ENCODE measurements at regions not wholly inside any gene's neighbourhood (a gene's known extent, or its start where the extent isn't known, plus 50 kb on each side); places are given as distances from the start of the nearest gene placed in this dataset.

- no peaks in the 10 kb centered on the region for H3K4me1 ChIP-seq (ENCODE audit: insufficient read depth, low read length)
- no peak overlapping the region for H2BK15ac ChIP-seq (ENCODE audit: low read depth, low read length)
- no peak overlapping the region for H3K23ac ChIP-seq (ENCODE audit: insufficient read length, low read depth, low read length)
- no peak for TF ChIP-seq CTCF (conservative IDR thresholded peaks at IDR 0.05)
- H3K4ac ChIP-seq (ENCODE audit: low read depth, low read length) = no peak overlapping the region
- no peak for DNase-seq
- Mint-ChIP-seq H3K27ac (no peak overlapping the region), H3K27me3 (ENCODE audit: low read depth) (no peaks in the 10 kb centered on the region), H3K4me3 (no peak overlapping the region), H3K36me3 (ENCODE audit: insufficient read depth in 1 of 3, low read depth in 3 of 3) (no peaks in the 10 kb centered on the region), H3K4me1 (no peaks in the 10 kb centered on the region), H3K9me3 (no peaks in the 10 kb centered on the region)
- no peak overlapping the region for H4K5ac ChIP-seq (ENCODE audit: insufficient read length, low read depth, low read length)
- no peak overlapping the region for H3K27ac ChIP-seq (ENCODE audit: insufficient read length, low read depth, low read length)
- H3K18ac ChIP-seq (ENCODE audit: insufficient read length, low read depth, low read length) = no peak overlapping the region
- H3T11ph ChIP-seq (ENCODE audit: low read length) = no peak overlapping the region
- no peaks in the 10 kb centered on the region for H3K9me3 ChIP-seq (ENCODE audit: control insufficient read depth, low read depth, low read length)
- no peak overlapping the region for H2BK5ac ChIP-seq (ENCODE audit: insufficient read length, low read length)
- no peak overlapping the region for H4K8ac ChIP-seq (replicated peaks; ENCODE audit: insufficient read length, low read depth, low read length)
- no peaks in the 10 kb centered on the region for H3K79me1 ChIP-seq (ENCODE audit: insufficient read depth, low read depth, low read length, poor library complexity, severe bottlenecking)
- H3K14ac ChIP-seq (ENCODE audit: insufficient read depth, low read length) = no peak overlapping the region
- H3K4me2 ChIP-seq (ENCODE audit: insufficient read depth, insufficient read length, low read length) = no peak overlapping the region
- no CpG with 5 or more reads among the region's 3 CpGs for WGBS (ENCODE audit: extremely low coverage, insufficient read length, low lambda C conversion rate)
- H3K56ac ChIP-seq (ENCODE audit: insufficient read length, low read depth, low read length) = no peak overlapping the region
- no peak overlapping the region for H2BK20ac ChIP-seq (ENCODE audit: low read depth, low read length, poor library complexity, severe bottlenecking)
- no peak overlapping the region for H2BK120ac ChIP-seq (ENCODE audit: low read depth, low read length, poor library complexity, severe bottlenecking)
- H2AK5ac ChIP-seq (ENCODE audit: insufficient read length, low read length) = no peak overlapping the region
- H3K9ac ChIP-seq (ENCODE audit: extremely low read depth, insufficient read length, low read length) = no peak overlapping the region
- H3K79me2 ChIP-seq (ENCODE audit: insufficient read depth, low read length) = no peaks in the 10 kb centered on the region
- H3K27me3 ChIP-seq (ENCODE audit: insufficient read depth, low read length) = no peaks in the 10 kb centered on the region
- H3K23me2 ChIP-seq (ENCODE audit: insufficient read length, low read depth, low read length, poor library complexity, severe bottlenecking) = no peaks in the 10 kb centered on the region
- H2BK12ac ChIP-seq (ENCODE audit: insufficient read length, low read depth, low read length) = no peak overlapping the region
- no peaks in the 10 kb centered on the region for H4K20me1 ChIP-seq (ENCODE audit: control insufficient read depth, insufficient read depth, insufficient read length)
- no peak overlapping the region for H4K91ac ChIP-seq (ENCODE audit: insufficient read length, low read depth, low read length)
- H2AFZ ChIP-seq (ENCODE audit: low read length) = no peak overlapping the region
Observed at GRCh38 chr5:29779141-29779540, 1414.3 kb upstream of the CDH6 start.

Data from H9 (cell line).